H1 (cell line): ENCODE measurements at regions not wholly inside any gene's neighbourhood (a gene's known extent, or its start where the extent isn't known, plus 50 kb on each side); places are given as distances from the start of the nearest gene placed in this dataset.

ENCODE experiments used
- CTCF ChIA-PET: fragments of 300-600 bp; sonication (Branson Sonifier 250); formaldehyde crosslinking; loops from one replicate; lab custom pipeline; 2021; ENCODE audit not compliant: partially characterized antibody; lab: Charles Lee
- POLR2A ChIA-PET: fragments of 300-600 bp; sonication (Branson Sonifier 250); formaldehyde crosslinking; loops from one replicate; lab custom pipeline; 2021; ENCODE audit warnings: inconsistent platforms; ENCODE audit not compliant: partially characterized antibody; lab: Charles Lee
- DNase-seq, 2 experiments: peaks; one replicate each; pipeline versions ENCODE4 v3.0.0 to v3.0.0-alpha.2; 2010 to 2022; ENCODE audit warnings: low spot score in 2 of 2, low read depth in 1 of 2, mixed read lengths in 1 of 2
- FAIRE-seq: peaks from 2 replicates; lab custom pipeline; 2011; peaks lifted over from hg19 to GRCh38; lab: Jason Lieb, UNC
- H2AFZ ChIP-seq: 2 replicates; pipeline ENCODE4 v1.8.1; 2012; ENCODE audit warnings: low read length, inconsistent platforms
- H2AK5ac ChIP-seq: 2 replicates; pipeline ENCODE4 v1.6.1; 2013; ENCODE audit warnings: low read depth, low read length
- H2BK120ac ChIP-seq: replicated peaks from 2 replicates; pipeline ENCODE3; 2013; ENCODE audit warnings: low read depth, low read length, inconsistent platforms
- H2BK12ac ChIP-seq: 2 replicates; pipeline ENCODE4 v1.6.1; 2013; ENCODE audit warnings: low read depth, low read length
- H2BK15ac ChIP-seq: 2 replicates; pipeline ENCODE4 v1.6.1; 2013; ENCODE audit warnings: low read length
- H2BK20ac ChIP-seq: 2 replicates; pipeline ENCODE4 v1.6.1; 2013; ENCODE audit warnings: low read length
- H2BK5ac ChIP-seq: 2 replicates; pipeline ENCODE4 v1.6.1; 2013; ENCODE audit warnings: low read depth, low read length
- H3K14ac ChIP-seq: 2 replicates; pipeline ENCODE4 v1.6.1; 2013; ENCODE audit warnings: inconsistent platforms; ENCODE audit not compliant: insufficient read length
- H3K18ac ChIP-seq: 2 replicates; pipeline ENCODE4 v1.6.1; 2013; ENCODE audit warnings: low read length; ENCODE audit errors: extremely low read depth
- H3K23ac ChIP-seq: 2 replicates; pipeline ENCODE4 v1.6.1; 2013; ENCODE audit warnings: inconsistent platforms; ENCODE audit not compliant: insufficient read length
- H3K23me2 ChIP-seq: 2 replicates; pipeline ENCODE4 v1.6.1; 2013; ENCODE audit warnings: low read depth, low read length
- H3K27ac ChIP-seq: 2 replicates; pipeline ENCODE4 v1.6.1; 2011; ENCODE audit warnings: low read depth, low read length, inconsistent platforms
- H3K27me3 ChIP-seq, 4 experiments: replicated peaks in 1 of 4; 1 replicate in 1 of 4; 2 replicates in 3 of 4; pipeline versions ENCODE4 v1.6.1 to v1.8.1; 2011 to 2013; ENCODE audit warnings: low read length in 3 of 4, mild to moderate bottlenecking in 3 of 4, inconsistent platforms in 2 of 4, mixed read lengths in 2 of 4, moderate library complexity in 1 of 4; ENCODE audit not compliant: control insufficient read depth in 3 of 4, insufficient read depth in 3 of 4; ENCODE audit errors: extremely low read depth in 1 of 4
- H3K36me3 ChIP-seq, 4 experiments: 2 replicates each; pipeline versions ENCODE4 v1.6.1 to v1.8.1; 2011 to 2013; ENCODE audit warnings: mild to moderate bottlenecking in 4 of 4, low read length in 3 of 4, moderate library complexity in 2 of 4, control low read depth in 1 of 4, inconsistent platforms in 1 of 4; ENCODE audit not compliant: insufficient read depth in 4 of 4, control insufficient read depth in 2 of 4
- H3K4ac ChIP-seq: replicated peaks from 2 replicates; pipeline ENCODE3; 2013; ENCODE audit warnings: low read length, low read depth, mixed read lengths, inconsistent platforms; ENCODE audit not compliant: insufficient read length
- H3K4me1 ChIP-seq, 4 experiments: replicated peaks in 1 of 4; 1 replicate in 1 of 4; 2 replicates in 3 of 4; pipeline versions ENCODE4 v1.6.1 to v1.8.1; 2011 to 2013; ENCODE audit warnings: low read length in 3 of 4, inconsistent platforms in 2 of 4, mixed read lengths in 1 of 4; ENCODE audit not compliant: insufficient read depth in 4 of 4, control insufficient read depth in 3 of 4
- H3K4me2 ChIP-seq, 2 experiments: 2 replicates each; pipeline versions ENCODE4 v1.6.1 to v1.8.1; 2011 to 2013; ENCODE audit warnings: low read depth in 2 of 2, low read length in 2 of 2, control low read depth in 1 of 2, inconsistent platforms in 1 of 2, mild to moderate bottlenecking in 1 of 2; ENCODE audit not compliant: insufficient read depth in 1 of 2
- H3K4me3 ChIP-seq, 4 experiments: fragments of 200-600, 300-600 bp in 1 of 4; sonication (generic), shearing (Covaris generic), sonication (Bioruptor Twin) in 1 of 4; 2 replicates each; pipeline versions ENCODE4 v1.5.1 to v1.8.1; 2011 to 2016; ENCODE audit warnings: low read length in 4 of 4, low read depth in 3 of 4, control low read depth in 2 of 4, inconsistent platforms in 2 of 4, mild to moderate bottlenecking in 2 of 4, mixed read lengths in 1 of 4, moderate library complexity in 1 of 4; ENCODE audit not compliant: insufficient read depth in 2 of 4; ENCODE audit errors: extremely low read depth in 1 of 4
- H3K56ac ChIP-seq: replicated peaks from 2 replicates; pipeline ENCODE3; 2013; ENCODE audit warnings: low read depth, mild to moderate bottlenecking, mixed read lengths, low read length, inconsistent platforms; ENCODE audit not compliant: insufficient read length
- H3K79me1 ChIP-seq: 2 replicates; pipeline ENCODE4 v1.6.1; 2013; ENCODE audit warnings: low read depth, low read length, control low read depth
- H3K79me2 ChIP-seq, 2 experiments: 2 replicates each; pipeline versions ENCODE4 v1.6.1 to v1.8.1; 2012 to 2013; ENCODE audit warnings: low read length in 2 of 2, mild to moderate bottlenecking in 2 of 2, inconsistent platforms in 1 of 2; ENCODE audit not compliant: insufficient read depth in 2 of 2, control insufficient read depth in 1 of 2
- H3K9ac ChIP-seq, 4 experiments: replicated peaks in 1 of 4; 1 replicate in 1 of 4; 2 replicates in 3 of 4; pipeline versions ENCODE4 v1.6.1 to v1.8.1; 2011 to 2013; ENCODE audit warnings: low read depth in 3 of 4, low read length in 3 of 4, control low read depth in 2 of 4, mild to moderate bottlenecking in 2 of 4, moderate library complexity in 2 of 4, inconsistent platforms in 1 of 4; ENCODE audit errors: extremely low read depth in 1 of 4
- H3K9me3 ChIP-seq, 2 experiments: 2 replicates each; pipeline versions ENCODE4 v1.6.1 to v1.8.1; 2012 to 2013; ENCODE audit warnings: mild to moderate bottlenecking in 2 of 2, moderate library complexity in 2 of 2, control low read depth in 1 of 2, inconsistent platforms in 1 of 2, low read depth in 1 of 2, low read length in 1 of 2, mixed read lengths in 1 of 2; ENCODE audit not compliant: insufficient read depth in 2 of 2
- H4K20me1 ChIP-seq, 2 experiments: replicated peaks in 1 of 2; 2 replicates each; pipeline versions ENCODE3 to v1.8.1; 2011 to 2013; ENCODE audit warnings: inconsistent platforms in 2 of 2, low read length in 2 of 2, mild to moderate bottlenecking in 1 of 2; ENCODE audit not compliant: insufficient read depth in 2 of 2, control insufficient read depth in 1 of 2
- H4K5ac ChIP-seq: 2 replicates; pipeline ENCODE4 v1.6.1; 2013; ENCODE audit warnings: low read length, low read depth, mixed read lengths, inconsistent platforms; ENCODE audit not compliant: insufficient read length
- H4K8ac ChIP-seq: 2 replicates; pipeline ENCODE4 v1.8.0; 2013; ENCODE audit warnings: mild to moderate bottlenecking, moderate library complexity, low read length, inconsistent platforms; ENCODE audit not compliant: insufficient read depth; ENCODE audit errors: extremely low read depth
- H4K91ac ChIP-seq: replicated peaks from 2 replicates; pipeline ENCODE3; 2013; ENCODE audit warnings: low read length, mixed read lengths, inconsistent platforms; ENCODE audit not compliant: insufficient read length
- HDAC2 ChIP-seq, 2 experiments: fragments of 300-600 bp in 1 of 2; sonication (generic) in 1 of 2; IDR thresholded peaks; 2 replicates each; pipeline ENCODE4 v1.6.1; 2011 to 2012; ENCODE audit warnings: low read depth in 2 of 2, low read length in 2 of 2, mild to moderate bottlenecking in 2 of 2, moderate library complexity in 2 of 2, borderline replicate concordance in 1 of 2, inconsistent platforms in 1 of 2
- SP2 ChIP-seq: IDR thresholded peaks from 2 replicates; pipeline ENCODE4 v1.6.1; 2012; ENCODE audit warnings: mild to moderate bottlenecking, low read length, inconsistent platforms
- SRF ChIP-seq: IDR thresholded peaks from 2 replicates; pipeline ENCODE4 v1.6.1; 2011; ENCODE audit warnings: mild to moderate bottlenecking, low read depth, low read length, moderate library complexity
- TAF7 ChIP-seq: optimal IDR thresholded peaks from 2 replicates; pipeline ENCODE3; 2011; ENCODE audit warnings: low read depth, mild to moderate bottlenecking, inconsistent platforms, low read length, moderate library complexity, borderline replicate concordance
- ZNF274 ChIP-seq: IDR thresholded peaks from 2 replicates; pipeline ENCODE4 v1.7.0; 2012; ENCODE audit warnings: low read length, borderline replicate concordance; ENCODE audit errors: extremely low read depth
- WGBS, 2 experiments: shearing (Covaris generic) in 1 of 2; methylation state at CpG; one replicate each; pipeline versions ENCODE4 v1.1.6 to v1.1.7; 2013 to 2015; ENCODE audit warnings: low lambda C conversion rate in 2 of 2, mixed read lengths in 2 of 2, inconsistent platforms in 1 of 2, low coverage in 1 of 2, missing lambda C conversion rate in 1 of 2; ENCODE audit not compliant: insufficient replicate concordance in 2 of 2, insufficient coverage in 1 of 2, insufficient read length in 1 of 2; ENCODE audit errors: extremely low coverage in 1 of 2, missing lambda C conversion rate in 1 of 2; 5-methylcytosine and 5-hydroxymethylcytosine counted together
- TF ChIP-seq, protein P1 (sequence below): IDR thresholded peaks from 2 replicates; pipeline ENCODE4 v1.6.1; 2012; ENCODE audit warnings: inconsistent platforms

DNA sequence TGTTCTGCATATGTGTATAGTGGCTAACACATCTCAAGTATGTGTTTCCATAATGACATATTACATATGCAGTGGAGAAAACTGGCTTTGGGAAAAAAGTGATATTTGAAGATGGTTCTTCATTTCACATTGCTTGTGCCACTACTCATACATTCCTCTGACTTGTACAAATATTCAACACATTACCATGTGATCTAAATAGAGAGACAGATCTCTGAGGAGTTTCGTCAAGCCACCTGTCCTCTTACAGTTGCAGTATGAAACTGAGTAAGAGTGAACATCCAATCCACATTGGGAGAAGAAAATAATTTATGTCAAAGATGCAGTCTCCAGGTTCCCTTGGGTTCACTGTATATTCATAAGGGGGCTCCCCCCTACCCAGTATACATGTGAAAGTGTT lies 123.9 kb downstream of the KDR start:
- no peak overlapping the region for H2BK12ac ChIP-seq
- H2AK5ac ChIP-seq = no peak overlapping the region
- H2BK20ac ChIP-seq = no peak overlapping the region
- no peak overlapping the region for H3K4ac ChIP-seq
- POLR2A ChIA-PET = no interaction called here
- no peaks in the 10 kb centered on the region for H3K36me3 ChIP-seq
- H3K4me3 ChIP-seq = no peak overlapping the region
- no peak overlapping the region for H3K14ac ChIP-seq
- DNase-seq (no peak), FAIRE-seq (no peak)
- no peaks in the 10 kb centered on the region; a peak in 1 of 7 replicates for H3K4me1 ChIP-seq
- H4K20me1 ChIP-seq = no peaks in the 10 kb centered on the region
- H3K79me2 ChIP-seq = no peaks in the 10 kb centered on the region
- CTCF ChIA-PET = interaction anchor here (1.6 to 2.0 kb wide), 3 partner anchors 10 to 184 kb away, joined by 5 to 10 read pairs (median 9); no protein-coding TSS in a partner anchor
- H3K23me2 ChIP-seq = no peaks in the 10 kb centered on the region
- no peaks in the 10 kb centered on the region for H3K9me3 ChIP-seq
- H3K27ac ChIP-seq = no peak overlapping the region
- H4K8ac ChIP-seq = no peak overlapping the region
- no peak overlapping the region for H3K9ac ChIP-seq
- no peak overlapping the region for H3K18ac ChIP-seq
- no peak for TF ChIP-seq SP2
- TF ChIP-seq, protein P1, sequence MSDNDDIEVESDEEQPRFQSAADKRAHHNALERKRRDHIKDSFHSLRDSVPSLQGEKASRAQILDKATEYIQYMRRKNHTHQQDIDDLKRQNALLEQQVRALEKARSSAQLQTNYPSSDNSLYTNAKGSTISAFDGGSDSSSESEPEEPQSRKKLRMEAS = no peak
- no peak for TF ChIP-seq SRF
- no peak for TF ChIP-seq TAF7
- no peak for TF ChIP-seq HDAC2 (IDR thresholded peaks at IDR 0.05; ENCODE audit: borderline replicate concordance in 1 of 2, low read depth in 2 of 2, low read length in 2 of 2)
- TF ChIP-seq ZNF274 = no peak
- TF ChIP-seq, all 59 proteins: peak for 0
- H2BK120ac ChIP-seq = no peak overlapping the region
- no peak overlapping the region for H3K56ac ChIP-seq
- H3K23ac ChIP-seq = no peak overlapping the region
- 93% methylated on average over 1 of the region's 1 CpG; no CpG with 5 or more reads in 1 of the 2 experiments for WGBS, 2 experiments
- no peak overlapping the region for H4K91ac ChIP-seq
- no peak overlapping the region for H4K5ac ChIP-seq
- no peak overlapping the region for H2BK15ac ChIP-seq
- H3K79me1 ChIP-seq = no peaks in the 10 kb centered on the region
- no peaks in the 10 kb centered on the region; a peak in 1 of 7 replicates for H3K27me3 ChIP-seq
- no peak overlapping the region for H2AFZ ChIP-seq
- no peak overlapping the region for H2BK5ac ChIP-seq
- no peak overlapping the region for H3K4me2 ChIP-seq
